Raji (cell line): ENCODE measurements at regions not wholly inside any gene's neighbourhood (a gene's known extent, or its start where the extent isn't known, plus 50 kb on each side); places are given as distances from the start of the nearest gene placed in this dataset.

ENCODE experiments used
- POLR2A ChIP-seq: IDR thresholded peaks from 2 replicates; pipeline ENCODE4 v1.6.1; 2011; ENCODE audit warnings: low read depth, low read length, control low read depth; ENCODE audit not compliant: insufficient read depth

DNA sequence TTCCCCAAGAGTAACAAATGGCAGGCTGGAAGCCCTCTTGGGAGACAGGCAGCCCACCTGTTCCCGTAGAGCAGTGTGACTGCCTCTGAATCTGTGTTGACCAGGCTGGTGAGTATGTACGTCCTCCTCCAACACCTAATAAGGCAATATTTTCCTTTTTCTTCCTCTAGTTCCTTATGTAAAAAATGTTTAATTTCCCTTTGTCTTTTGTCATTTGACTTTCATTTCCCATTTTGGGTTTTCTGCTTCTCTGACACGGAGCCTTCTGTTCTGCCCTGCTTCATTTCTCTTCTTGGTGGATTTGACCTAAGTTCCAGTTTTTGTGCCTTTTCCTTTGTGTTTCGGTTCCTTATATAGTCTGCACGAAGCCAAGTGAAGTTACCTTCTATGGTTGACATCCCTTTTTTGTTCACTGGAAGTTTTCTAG is 65.8 kb upstream of the ATF3 start:
- no peak for TF ChIP-seq POLR2A

DNA sequence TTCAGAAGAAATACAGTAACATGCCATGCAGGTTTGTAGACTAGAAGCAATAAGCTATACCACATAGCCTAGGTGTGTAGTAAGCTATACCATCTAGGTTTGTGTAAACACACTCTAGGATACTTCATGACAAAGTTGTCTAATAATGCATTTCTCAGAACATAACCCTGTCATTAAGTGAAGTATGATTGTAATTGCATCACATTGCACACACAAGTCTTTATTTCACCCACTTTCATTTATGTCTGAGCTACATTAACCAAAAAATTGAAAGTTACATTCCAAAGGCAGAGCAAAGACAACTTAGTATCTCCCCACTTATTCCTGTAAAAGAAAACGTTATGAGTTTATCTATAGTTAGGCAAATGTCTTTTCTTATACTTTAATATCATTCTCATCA is 64.5 kb upstream of the ATF3 start:
- no peak for TF ChIP-seq POLR2A

DNA sequence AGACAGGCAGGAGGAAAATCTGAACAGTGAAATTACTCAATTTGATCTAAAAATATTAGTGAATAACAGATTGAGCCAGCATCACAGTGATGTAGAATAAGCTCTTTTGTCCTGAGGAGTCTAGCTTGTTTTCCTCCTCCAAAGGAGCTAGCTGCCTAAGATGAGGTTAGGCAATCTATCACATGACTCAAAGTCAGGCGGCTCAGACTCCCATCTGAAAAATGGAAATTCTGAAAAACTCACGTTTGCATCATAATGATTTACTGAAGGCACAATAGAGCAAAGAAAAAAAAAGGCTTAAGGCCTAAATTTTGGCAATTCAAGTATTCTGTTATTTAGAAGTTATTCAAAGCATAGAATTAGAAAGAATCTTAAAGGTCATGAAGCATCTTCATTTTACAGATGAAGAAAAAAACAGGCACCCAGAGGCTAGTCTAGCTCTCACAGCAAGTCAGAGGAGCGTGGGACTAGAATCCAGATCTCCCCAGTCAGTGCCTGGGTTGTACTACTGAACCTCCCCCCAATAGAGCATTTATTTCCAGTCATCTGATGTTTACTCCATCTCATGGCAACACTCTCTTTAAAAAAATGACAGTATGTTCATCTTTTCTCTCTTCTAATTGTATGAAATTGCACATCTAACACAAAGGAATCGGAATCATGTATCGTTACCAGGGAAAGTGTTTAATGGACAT is 62.5 kb upstream of the ATF3 start:
- TF ChIP-seq POLR2A, result no peak

- no peak for TF ChIP-seq POLR2A
These were observed 59.0 kb upstream of the ATF3 start for GRCh38 chr1:212549503-212550017.

- TF ChIP-seq POLR2A, result no peak
These were observed 56.6 kb upstream of the ATF3 start for GRCh38 chr1:212551929-212552328.

- TF ChIP-seq POLR2A, result no peak
These were observed 54.9 kb upstream of the ATF3 start for GRCh38 chr1:212553676-212554075.

- no peak for TF ChIP-seq POLR2A
These were observed 54.2 kb upstream of the ATF3 start for GRCh38 chr1:212554401-212554800.

- TF ChIP-seq POLR2A, result no peak
These were observed 53.1 kb upstream of the ATF3 start for GRCh38 chr1:212555426-212555825.

DNA sequence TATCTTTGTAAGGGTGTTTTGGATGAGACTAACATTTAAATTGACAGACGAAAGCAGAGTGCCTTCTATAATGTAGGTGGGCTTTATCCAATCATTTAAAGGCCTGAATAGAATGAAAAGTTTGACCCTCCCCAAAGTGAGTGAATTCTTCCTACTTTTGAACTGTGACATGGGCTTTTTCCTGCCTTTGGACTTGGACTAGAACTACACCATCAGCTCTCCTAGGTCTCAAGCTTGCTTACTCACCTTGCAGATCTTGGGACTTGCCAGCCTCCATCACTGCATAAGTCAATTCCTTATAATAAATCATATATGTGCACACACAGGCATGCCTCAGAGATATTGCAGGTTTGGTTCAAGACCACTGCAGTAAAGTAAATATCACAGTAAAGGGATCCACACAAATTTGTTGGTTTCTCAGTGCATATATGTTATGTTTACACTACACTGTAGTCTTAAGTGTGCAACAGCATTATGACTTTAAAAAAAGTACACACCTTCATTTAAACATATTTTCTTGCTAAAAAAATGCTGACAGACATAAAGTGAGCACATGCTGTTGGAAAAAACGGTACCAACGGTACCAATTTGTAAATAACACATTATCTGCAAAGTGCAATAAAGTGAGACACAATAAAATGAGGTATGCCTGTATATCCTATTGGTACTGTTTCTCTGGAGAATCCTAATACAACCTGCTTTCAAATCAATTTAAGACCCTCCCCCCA is 51.6 kb upstream of the ATF3 start:
- no peak for TF ChIP-seq POLR2A

DNA sequence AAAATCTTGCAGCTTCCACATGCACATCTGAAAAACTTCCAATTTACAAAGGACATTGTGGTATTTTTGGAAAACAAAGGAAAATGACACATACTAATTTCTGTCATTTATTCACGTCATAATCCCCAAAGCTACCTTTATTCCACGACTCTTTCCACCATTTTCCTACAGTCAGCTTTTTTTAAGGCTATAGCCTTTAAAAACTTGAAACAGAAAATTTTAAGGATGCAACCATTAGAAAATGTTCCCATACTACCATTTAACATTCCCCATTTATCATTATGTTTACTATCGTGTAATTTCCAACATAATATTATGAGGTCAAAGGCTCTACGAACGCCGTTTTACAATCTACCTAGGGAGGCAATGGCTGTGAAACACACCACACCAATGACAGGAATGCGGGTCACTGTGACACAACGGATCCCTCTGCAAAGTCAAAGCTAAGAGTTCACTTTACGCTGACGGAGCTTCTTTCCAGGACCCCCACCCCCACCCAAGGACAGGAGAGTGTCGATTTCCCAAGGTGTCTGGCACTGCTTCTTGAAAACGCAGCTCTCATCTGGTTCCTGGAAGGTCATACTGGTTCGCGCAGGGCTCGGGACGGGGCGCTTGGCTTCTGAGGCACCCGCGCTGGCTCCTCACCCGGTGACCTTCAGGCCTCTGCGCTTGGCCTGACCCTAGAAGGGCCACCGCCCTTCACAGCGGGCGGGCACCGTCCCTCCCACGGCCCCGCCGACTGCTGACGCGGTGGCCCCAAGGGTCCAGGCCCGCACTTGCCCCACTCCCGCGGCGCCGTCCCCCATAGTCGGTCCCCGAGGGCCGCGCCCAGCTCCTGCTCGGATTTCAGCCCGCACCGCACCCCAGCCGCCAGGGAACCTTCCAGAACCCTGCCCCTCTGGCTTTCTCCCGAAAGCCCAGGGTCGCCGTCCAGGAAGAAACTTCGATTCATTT is 50.5 kb upstream of the ATF3 start:
- no peak for TF ChIP-seq POLR2A

GRCh38 chr1:212558693-212559480 is 49.7 kb upstream of the ATF3 start:
- TF ChIP-seq POLR2A, result peak; percentile 6; the same call in 1 of the 2 replicates
